Endothelial cell of umbilical vein (primary cell): ENCODE measurements at regions not wholly inside any gene's neighbourhood (a gene's known extent, or its start where the extent isn't known, plus 50 kb on each side); places are given as distances from the start of the nearest gene placed in this dataset.
"Not testable (repeated sequence)": the region's sequence is repeated elsewhere in the genome, so short reads cannot be mapped to it uniquely, and the experiment has no call there.

Source experiments
- BruUV-seq: library from RNA; stranded (reverse); fragments of 400-500 nt; replicated peaks from 2 replicates; lab custom pipeline; 2021; lab: Mats Ljungman, UMichigan
- CTCF ChIA-PET: fragments of 300-600, 350-600 bp; sonication (Branson Sonifier 250); formaldehyde crosslinking; loops from one replicate; lab custom pipeline; 2021; ENCODE audit warnings: antibody characterized with exemption, inconsistent platforms; lab: Charles Lee
- POLR2A ChIA-PET: fragments of 300-600, 350-600 bp; sonication (Branson Sonifier 250); formaldehyde crosslinking; loops from one replicate; lab custom pipeline; 2021; ENCODE audit warnings: antibody characterized with exemption, inconsistent platforms; lab: Charles Lee
- DNase-seq: peaks from one replicate; pipeline ENCODE4 v3.0.0-alpha.2; 2011; ENCODE audit warnings: low read depth, low spot score
- FAIRE-seq: peaks from 2 replicates; lab custom pipeline; 2011; peaks lifted over from hg19 to GRCh38; lab: Jason Lieb, UNC
- H2AFZ ChIP-seq: 2 replicates; pipeline ENCODE4 v1.6.0; 2012; ENCODE audit warnings: low read depth, low read length, control low read depth, inconsistent platforms
- H3K27ac ChIP-seq: 2 replicates; pipeline ENCODE4 v1.5.1; 2011; ENCODE audit warnings: low read depth, mild to moderate bottlenecking, control low read depth, low read length, moderate library complexity; ENCODE audit not compliant: insufficient read depth
- H3K27me3 ChIP-seq, 2 experiments: 2 replicates each; pipeline versions ENCODE4 v1.6.0 to v1.6.1; 2011; ENCODE audit warnings: low read length in 2 of 2, mixed read lengths in 1 of 2; ENCODE audit not compliant: control insufficient read depth in 2 of 2, insufficient read depth in 2 of 2
- H3K36me3 ChIP-seq, 2 experiments: 2 replicates in 1 of 2; 3 replicates in 1 of 2; pipeline ENCODE4 v1.5.1; 2011; ENCODE audit warnings: low read length in 2 of 2, mild to moderate bottlenecking in 1 of 2, moderate library complexity in 1 of 2; ENCODE audit not compliant: control insufficient read depth in 2 of 2, insufficient read depth in 2 of 2; ENCODE audit errors: extremely low read depth in 1 of 2
- H3K4me1 ChIP-seq: 3 replicates; pipeline ENCODE4 v1.5.1; 2011; ENCODE audit warnings: mild to moderate bottlenecking, low read length; ENCODE audit not compliant: control insufficient read depth, insufficient read depth; ENCODE audit errors: extremely low read depth
- H3K4me2 ChIP-seq: 2 replicates; pipeline ENCODE4 v1.6.1; 2011; ENCODE audit warnings: low read length, control low read depth, mixed read lengths; ENCODE audit not compliant: insufficient read depth
- H3K4me3 ChIP-seq, 3 experiments: fragments of 200-600 bp in 1 of 3; sonication (generic), shearing (Covaris generic) in 1 of 3; replicated peaks in 1 of 3; 2 replicates each; pipeline ENCODE4 v1.5.1; 2011 to 2016; ENCODE audit warnings: control low read depth in 3 of 3, low read length in 3 of 3, mild to moderate bottlenecking in 2 of 3, inconsistent platforms in 1 of 3, low read depth in 1 of 3, moderate library complexity in 1 of 3; ENCODE audit not compliant: insufficient read depth in 1 of 3
- H3K79me2 ChIP-seq: 2 replicates; pipeline ENCODE4 v1.6.0; 2012; ENCODE audit warnings: low read length, inconsistent platforms; ENCODE audit not compliant: control insufficient read depth, insufficient read depth
- H3K9ac ChIP-seq: replicated peaks from 2 replicates; pipeline ENCODE3; 2011; ENCODE audit warnings: low read length, control low read depth; ENCODE audit not compliant: insufficient read depth; ENCODE audit errors: extremely low read depth
- H3K9me1 ChIP-seq: replicated peaks from 3 replicates; pipeline ENCODE4 v1.6.0; 2011; ENCODE audit warnings: mild to moderate bottlenecking, low read length; ENCODE audit not compliant: control insufficient read depth, insufficient read depth; ENCODE audit errors: extremely low read depth
- H3K9me3 ChIP-seq: replicated peaks from 2 replicates; pipeline ENCODE4 v1.5.1; 2012; ENCODE audit warnings: low read length, inconsistent platforms; ENCODE audit not compliant: control insufficient read depth, insufficient read depth
- H4K20me1 ChIP-seq: replicated peaks from 2 replicates; pipeline ENCODE3; 2011; ENCODE audit warnings: mild to moderate bottlenecking, low read length; ENCODE audit not compliant: control insufficient read depth, insufficient read depth; ENCODE audit errors: extremely low read depth
- CTCF ChIP-seq, 2 donors: IDR thresholded peaks; 1 replicate in 1 of 2; 2 replicates in 1 of 2; pipeline ENCODE4 v1.5.1; 2011; ENCODE audit warnings: low read length in 2 of 2, mild to moderate bottlenecking in 2 of 2, moderate library complexity in 2 of 2, control low read depth in 1 of 2, inconsistent platforms in 1 of 2, low read depth in 1 of 2; ENCODE audit not compliant: insufficient read depth in 1 of 2; ENCODE audit errors: extremely low read depth in 1 of 2
- EZH2 ChIP-seq: IDR thresholded peaks from 2 replicates; pipeline ENCODE4 v1.6.1; 2012; ENCODE audit warnings: borderline replicate concordance, low read depth, mild to moderate bottlenecking, moderate library complexity, low read length, inconsistent platforms; ENCODE audit not compliant: severe bottlenecking
- FOS ChIP-seq: IDR thresholded peaks from 2 replicates; pipeline ENCODE4 v1.6.1; 2011; ENCODE audit warnings: mild to moderate bottlenecking, low read length, moderate library complexity, borderline replicate concordance; ENCODE audit not compliant: insufficient read depth
- GATA2 ChIP-seq: IDR thresholded peaks from 2 replicates; pipeline ENCODE4 v1.7.0; 2011; ENCODE audit warnings: low read depth, mild to moderate bottlenecking, moderate library complexity, mixed read lengths, low read length; ENCODE audit not compliant: insufficient read length, insufficient read depth
- JUN ChIP-seq: IDR thresholded peaks from 2 replicates; pipeline ENCODE4 v1.6.1; 2011; ENCODE audit warnings: borderline replicate concordance, low read depth; ENCODE audit not compliant: insufficient read length, insufficient read depth
- MYC ChIP-seq: IDR thresholded peaks from one replicate; pipeline ENCODE4 v1.6.1; 2011; ENCODE audit warnings: mild to moderate bottlenecking, low read depth, low read length
- POLR2A ChIP-seq: IDR thresholded peaks from 2 replicates; pipeline ENCODE4 v1.6.1; 2012; ENCODE audit warnings: low read depth, mild to moderate bottlenecking, control low read depth, low read length
- POLR2AphosphoS5 ChIP-seq: IDR thresholded peaks from 2 replicates; pipeline ENCODE4 v1.6.1; 2012; ENCODE audit warnings: low read depth, mild to moderate bottlenecking, control low read depth, low read length, moderate library complexity; ENCODE audit not compliant: insufficient read depth
- dilution Hi-C: fragments of 300-500 bp; cut with MboI; formaldehyde crosslinking; loops from one replicate; pipeline ENCODE4 v1.15.0; 2019; ENCODE audit warnings: low sequenced_read_pairs; ENCODE audit not compliant: extremely low pct_ligation_motif_present
- intact Hi-C: fragments of 100-400 bp; cut with micrococcal nuclease; formaldehyde crosslinking; loops from one replicate; pipeline ENCODE4 v1.10.0; 2022
- TF ChIP-seq, protein P1 (sequence below): IDR thresholded peaks from 2 replicates; pipeline ENCODE4 v1.6.1; 2011; ENCODE audit not compliant: insufficient read depth, insufficient read length

- CTCF ChIA-PET, H3K4me2 ChIP-seq, H3K9ac ChIP-seq, H4K20me1 ChIP-seq, intact Hi-C loops, H3K4me3 ChIP-seq, H3K27ac ChIP-seq, H3K79me2 ChIP-seq, H3K4me1 ChIP-seq, DNase-seq, H3K36me3 ChIP-seq, H3K27me3 ChIP-seq, H2AFZ ChIP-seq, dilution Hi-C loops, POLR2A ChIA-PET, BruUV-seq, FAIRE-seq, H3K9me3 ChIP-seq, H3K9me1 ChIP-seq: not testable (repeated sequence)
These were observed 643.6 kb downstream of the PLOD2 start for GRCh38 chr3:145517416-145517815.

DNA sequence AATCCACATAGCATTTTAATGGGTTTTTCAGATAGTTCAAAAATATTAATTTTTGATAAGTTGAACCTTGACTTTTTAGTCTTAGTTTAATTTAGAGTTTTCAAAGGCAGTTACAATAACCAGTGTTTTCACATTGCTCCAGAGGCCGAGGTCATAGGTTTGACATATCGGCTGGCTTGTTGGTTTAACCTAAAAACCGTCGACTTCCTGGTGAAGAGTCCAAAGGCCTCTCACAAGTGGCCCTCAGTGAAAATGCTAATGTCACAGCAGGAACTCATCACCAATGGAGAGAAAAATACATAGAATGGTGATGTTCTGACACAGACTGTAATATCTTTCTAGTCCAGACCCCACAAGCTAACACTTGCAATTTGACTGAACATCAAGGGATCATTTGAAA, 642.3 kb downstream of the PLOD2 start:
- no peaks in the 10 kb centered on the region for H4K20me1 ChIP-seq
- ChIA-PET POLR2A (no interaction called here), CTCF (no interaction called here)
- no peak overlapping the region for H3K9ac ChIP-seq
- H3K4me1 ChIP-seq = no peaks in the 10 kb centered on the region
- no peaks in the 10 kb centered on the region for H3K27me3 ChIP-seq
- FAIRE-seq = no peak
- DNase-seq = no peak
- no peak overlapping the region for H3K4me2 ChIP-seq
- no peak overlapping the region for H3K4me3 ChIP-seq
- intact Hi-C loops (no loop called here), dilution Hi-C loops (no loop called here)
- no peak overlapping the region for H2AFZ ChIP-seq
- no peak overlapping the region for H3K27ac ChIP-seq
- TF ChIP-seq MYC (no peak), JUN (no peak), GATA2 (no peak), EZH2 (no peak), FOS (no peak), CTCF (IDR thresholded peaks at IDR 0.05; ENCODE audit: extremely low read depth in 1 of 2, insufficient read depth in 1 of 2, low read depth in 1 of 2, low read length in 2 of 2) (no peak), POLR2A (no peak), POLR2AphosphoS5 (no peak)
- TF ChIP-seq, protein P1, sequence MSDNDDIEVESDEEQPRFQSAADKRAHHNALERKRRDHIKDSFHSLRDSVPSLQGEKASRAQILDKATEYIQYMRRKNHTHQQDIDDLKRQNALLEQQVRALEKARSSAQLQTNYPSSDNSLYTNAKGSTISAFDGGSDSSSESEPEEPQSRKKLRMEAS = no peak
- no TSS peak for BruUV-seq
- H3K9me3 ChIP-seq = no peaks in the 10 kb centered on the region
- H3K9me1 ChIP-seq = no peaks in the 10 kb centered on the region
- H3K79me2 ChIP-seq = no peaks in the 10 kb centered on the region
- no peaks in the 10 kb centered on the region for H3K36me3 ChIP-seq
